Frontal cortex (tissue), 1 donor: ENCODE measurements at regions not wholly inside any gene's neighbourhood (a gene's known extent, or its start where the extent isn't known, plus 50 kb on each side); places are given as distances from the start of the nearest gene placed in this dataset. TPM values are rescaled to one million over a fixed set of nuclear protein-coding genes. Genes with fewer than 3 reads are reported as not detected.

ENCODE experiments used
- small RNA-seq: library from RNA; depleted of rRNA; stranded (forward); fragments of <200 nt; gene quantifications from one replicate; pipeline ENCODE3, GENCODE V24; 2014

Small RNAs in the stretch of these regions (small RNA-seq; reads per million reads assigned to genes)
- not detected for gene RF00017
- gene RNU6-1288P: not detected
